Activated B cell treated with CpG ODN at 0.5 μM for 24 hours (primary cell): ENCODE measurements at regions not wholly inside any gene's neighbourhood (a gene's known extent, or its start where the extent isn't known, plus 50 kb on each side); places are given as distances from the start of the nearest gene placed in this dataset.

Experiments
- ATAC-seq: fragments of 200-7000 bp; cut with Tn5 transposase; one replicate; pipeline ENCODE4 v1.10.0; 2021; ENCODE audit warnings: low read depth, mild to moderate bottlenecking, moderate library complexity
- CTCF ChIA-PET: fragments of 350-600 bp; sonication (Branson Sonifier 250); formaldehyde crosslinking; loops from one replicate; lab custom pipeline; 2021; ENCODE audit warnings: antibody characterized with exemption; lab: Charles Lee
- POLR2A ChIA-PET: fragments of 350-600 bp; sonication (Branson Sonifier 250); formaldehyde crosslinking; loops from one replicate; lab custom pipeline; 2021; ENCODE audit warnings: antibody characterized with exemption; lab: Charles Lee
- DNase-seq: peaks from one replicate; pipeline ENCODE4 v3.0.0; 2022
- H3K27ac Mint-ChIP-seq: one replicate; pipeline ENCODE4 v1.8.0; 2020; ENCODE audit warnings: mixed read lengths
- H3K27me3 Mint-ChIP-seq: one replicate; pipeline ENCODE4 v1.8.0; 2021; ENCODE audit warnings: mixed read lengths
- H3K36me3 Mint-ChIP-seq: one replicate; pipeline ENCODE4 v1.8.0; 2021; ENCODE audit warnings: low read depth, mixed read lengths
- H3K4me1 Mint-ChIP-seq: one replicate; pipeline ENCODE4 v1.8.0; 2021; ENCODE audit warnings: mixed read lengths
- H3K4me3 Mint-ChIP-seq: one replicate; pipeline ENCODE4 v1.8.0; 2020; ENCODE audit warnings: mild to moderate bottlenecking, mixed read lengths
- H3K9me3 Mint-ChIP-seq: one replicate; pipeline ENCODE4 v1.8.0; 2020; ENCODE audit warnings: mixed read lengths
- CTCF ChIP-seq: fragments of 200-600 bp; IDR thresholded peaks from one replicate; pipeline ENCODE4 v1.8.0; 2022; ENCODE audit warnings: antibody characterized with exemption, mild to moderate bottlenecking
- intact Hi-C: fragments of 100-400 bp; cut with micrococcal nuclease; formaldehyde crosslinking; loops from one replicate; pipeline ENCODE4 v1.15.1; 2024

- ChIA-PET CTCF (no interaction called here), POLR2A (interaction anchor here (0.6 kb wide), 1 partner anchor 220 kb away, joined by 3 read pairs; no protein-coding TSS in a partner anchor)
- H3K27ac Mint-ChIP-seq = no peak overlapping the region
- no peak for ATAC-seq
- intact Hi-C loops = no loop called here
- peaks cover 36% of the 10 kb centered on the region for H3K27me3 Mint-ChIP-seq
- no peak for TF ChIP-seq CTCF
- H3K9me3 Mint-ChIP-seq = no peaks in the 10 kb centered on the region
- H3K4me1 Mint-ChIP-seq = peaks cover 16% of the 10 kb centered on the region
- no peak overlapping the region for H3K4me3 Mint-ChIP-seq
- no peaks in the 10 kb centered on the region for H3K36me3 Mint-ChIP-seq
- DNase-seq = no peak
Measured at GRCh38 chr2:236365258-236366048, 101.2 kb upstream of the ASB18 start.

- H3K9me3 Mint-ChIP-seq = no peaks in the 10 kb centered on the region
- DNase-seq = no peak
- no peaks in the 10 kb centered on the region for H3K36me3 Mint-ChIP-seq
- ChIA-PET CTCF (no interaction called here), POLR2A (interaction anchor here (0.6 kb wide), 1 partner anchor 219 kb away, joined by 3 read pairs; no protein-coding TSS in a partner anchor)
- no peak for TF ChIP-seq CTCF
- intact Hi-C loops = no loop called here
- H3K4me1 Mint-ChIP-seq = peaks cover 16% of the 10 kb centered on the region
- no peak for ATAC-seq
- no peak overlapping the region for H3K4me3 Mint-ChIP-seq
- H3K27ac Mint-ChIP-seq = no peak overlapping the region
- H3K27me3 Mint-ChIP-seq = peaks cover 39% of the 10 kb centered on the region
Measured at GRCh38 chr2:236366049-236366387, 101.8 kb upstream of the ASB18 start.

DNA sequence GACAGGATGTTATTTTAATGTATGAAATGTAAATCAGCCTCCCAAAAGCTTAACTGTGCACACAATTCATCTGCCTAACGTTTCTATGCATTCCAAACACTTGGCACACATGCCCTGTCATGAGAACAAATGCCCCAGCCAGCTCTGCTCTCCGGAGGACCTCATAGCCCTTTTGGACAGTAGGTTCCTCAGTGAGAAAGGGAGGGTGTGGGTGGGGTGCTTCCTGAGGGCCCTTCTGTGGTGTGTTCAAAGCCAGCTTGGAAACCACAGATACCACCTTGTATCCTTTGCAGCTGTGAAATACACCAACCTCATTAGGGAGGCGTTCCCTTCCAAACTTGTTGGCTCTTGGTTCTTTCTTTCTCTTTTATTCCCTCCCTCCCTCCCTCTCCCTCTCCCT, 102.2 kb upstream of the ASB18 start:
- ChIA-PET CTCF (no interaction called here), POLR2A (interaction anchor here (0.6 kb wide), 1 partner anchor 219 kb away, joined by 3 read pairs; no protein-coding TSS in a partner anchor)
- ATAC-seq = peak; percentile 45
- Mint-ChIP-seq H3K27ac (no peak overlapping the region), H3K4me3 (no peak overlapping the region), H3K27me3 (peaks cover 39% of the 10 kb centered on the region), H3K4me1 (peaks cover 16% of the 10 kb centered on the region), H3K9me3 (no peaks in the 10 kb centered on the region), H3K36me3 (no peaks in the 10 kb centered on the region)
- TF ChIP-seq CTCF = no peak
- DNase-seq = no peak
- intact Hi-C loops = no loop called here

DNA sequence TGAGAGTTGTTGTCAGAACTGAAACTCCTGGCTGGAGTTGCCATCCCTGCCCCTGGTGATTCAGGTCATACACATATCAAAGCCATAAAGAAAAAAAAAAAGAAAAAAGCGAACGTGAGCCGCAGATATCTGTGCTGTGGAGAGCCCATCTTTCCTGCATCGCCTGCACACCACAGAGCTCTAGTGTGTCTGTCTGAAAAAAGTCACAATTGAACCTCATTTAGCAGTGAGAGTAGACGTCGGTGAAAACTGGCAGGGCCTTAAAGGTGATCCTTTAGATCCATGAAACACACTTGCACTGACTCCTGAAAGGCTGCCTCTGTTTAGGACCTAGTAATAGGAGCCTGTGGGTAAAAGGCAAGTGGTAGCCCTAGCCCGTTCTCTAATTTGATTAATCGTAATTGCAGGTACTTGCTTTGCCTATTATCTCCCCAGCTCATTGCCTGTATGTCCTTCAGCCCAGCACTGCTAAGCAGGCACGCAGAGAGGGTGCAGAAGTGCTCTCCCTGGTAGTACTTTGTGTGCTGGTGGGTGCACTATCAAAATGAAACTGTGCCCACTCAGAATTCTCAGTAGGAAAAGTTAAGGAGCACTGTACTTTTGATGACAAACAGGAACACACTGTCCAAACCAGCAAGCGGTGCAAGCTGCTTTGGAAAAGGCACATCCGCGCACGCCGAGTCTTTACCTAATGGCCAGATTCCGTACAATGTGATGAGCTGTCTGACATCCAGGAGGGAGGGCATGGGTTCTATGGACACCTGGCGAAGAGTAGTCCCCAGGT, 103.5 kb upstream of the ASB18 start:
- H3K27me3 Mint-ChIP-seq = peaks cover 42% of the 10 kb centered on the region
- no peak overlapping the region for H3K27ac Mint-ChIP-seq
- no peaks in the 10 kb centered on the region for H3K9me3 Mint-ChIP-seq
- H3K4me1 Mint-ChIP-seq = peaks cover 16% of the 10 kb centered on the region
- ChIA-PET POLR2A (no interaction called here), CTCF (no interaction called here)
- intact Hi-C loops = no loop called here
- DNase-seq = no peak
- ATAC-seq = no peak
- H3K36me3 Mint-ChIP-seq = no peaks in the 10 kb centered on the region
- no peak overlapping the region for H3K4me3 Mint-ChIP-seq
- no peak for TF ChIP-seq CTCF

GRCh38 chr2:236369661-236370062, 105.5 kb upstream of the ASB18 start:
- no peak for ATAC-seq
- H3K36me3 Mint-ChIP-seq = no peaks in the 10 kb centered on the region
- H3K4me1 Mint-ChIP-seq = peaks cover 16% of the 10 kb centered on the region
- CTCF ChIA-PET = no interaction called here
- no peak for DNase-seq
- peaks cover 46% of the 10 kb centered on the region for H3K27me3 Mint-ChIP-seq
- POLR2A ChIA-PET = no interaction called here
- no peak for TF ChIP-seq CTCF
- intact Hi-C loops = no loop called here
- H3K27ac Mint-ChIP-seq = no peak overlapping the region
- no peak overlapping the region for H3K4me3 Mint-ChIP-seq
- H3K9me3 Mint-ChIP-seq = no peaks in the 10 kb centered on the region
